GM12878 (cell line): ENCODE measurements at regions not wholly inside any gene's neighbourhood (a gene's known extent, or its start where the extent isn't known, plus 50 kb on each side); places are given as distances from the start of the nearest gene placed in this dataset.

Experiments
- ATAC-seq: fragments of 200-7000 bp; cut with Tn5 transposase; 3 replicates; pipeline ENCODE4 v1.9.1; 2020; ENCODE audit warnings: mild to moderate bottlenecking, moderate library complexity
- BruUV-seq: library from RNA; stranded (reverse); fragments of 400-500 nt; replicated peaks from 2 replicates; lab custom pipeline; 2021; lab: Mats Ljungman, UMichigan
- CTCF ChIA-PET: fragments of 300-600 bp; sonication (Branson Sonifier 250); formaldehyde crosslinking; extraction: SDS; loops from one replicate; lab custom pipeline; 2021; ENCODE audit warnings: inconsistent platforms; lab: Yijun Ruan, JAX
- POLR2A ChIA-PET: fragments of 350-600 bp; formaldehyde crosslinking; extraction: SDS; loops from one replicate; lab custom pipeline; 2021; ENCODE audit warnings: inconsistent platforms; lab: Charles Lee
- RAD21 ChIA-PET: fragments of 300-600 bp; sonication (Branson Sonifier 250); formaldehyde crosslinking; loops from one replicate; lab custom pipeline; 2023; ENCODE audit warnings: antibody characterized with exemption; ENCODE audit not compliant: unreplicated experiment; lab: Charles Lee
- SMC1A ChIA-PET: fragments of 300-600 bp; sonication (Branson Sonifier 250); formaldehyde crosslinking; loops from one replicate; lab custom pipeline; 2023; ENCODE audit not compliant: unreplicated experiment, uncharacterized antibody; lab: Charles Lee
- DNase-seq: peaks from one replicate; pipeline ENCODE4 v3.0.0-alpha.2; 2011; ENCODE audit warnings: low read depth, low spot score
- FAIRE-seq: peaks from 3 replicates; lab custom pipeline; 2011; peaks lifted over from hg19 to GRCh38; lab: Jason Lieb, UNC
- H2AFZ ChIP-seq: 2 replicates; pipeline ENCODE4 v1.6.0; 2011; ENCODE audit warnings: low read depth, low read length, control low read depth; ENCODE audit not compliant: control insufficient read depth
- H3K27ac ChIP-seq: 2 replicates; pipeline ENCODE4 v1.5.1; 2011; ENCODE audit warnings: control low read depth; ENCODE audit not compliant: control insufficient read depth, insufficient read depth
- H3K27me3 ChIP-seq, 2 experiments: replicated peaks in 1 of 2; 2 replicates each; pipeline versions ENCODE4 v1.6.0 to v1.6.1; 2011; ENCODE audit warnings: low read length in 1 of 2; ENCODE audit not compliant: control insufficient read depth in 2 of 2, insufficient read depth in 2 of 2
- H3K36me3 ChIP-seq, 2 experiments: 2 replicates each; pipeline ENCODE4 v1.5.1; 2011; ENCODE audit warnings: low read length in 1 of 2; ENCODE audit not compliant: control insufficient read depth in 2 of 2, insufficient read depth in 2 of 2
- H3K4me1 ChIP-seq: 2 replicates; pipeline ENCODE4 v1.6.1; 2011; ENCODE audit warnings: mild to moderate bottlenecking, low read length, moderate library complexity, mixed read lengths; ENCODE audit not compliant: control insufficient read depth, insufficient read depth
- H3K4me2 ChIP-seq: 2 replicates; pipeline ENCODE4 v1.6.0; 2011; ENCODE audit warnings: control low read depth; ENCODE audit not compliant: control insufficient read depth, insufficient read depth
- H3K4me3 ChIP-seq: fragments of 200-600 bp; sonication (generic); 2 replicates; pipeline ENCODE4 v1.5.1; 2016
- H3K79me2 ChIP-seq: 2 replicates; pipeline ENCODE4 v1.6.0; 2011; ENCODE audit warnings: low read length; ENCODE audit not compliant: control insufficient read depth, insufficient read depth
- H3K9ac ChIP-seq: 2 replicates; pipeline ENCODE4 v1.8.0; 2011; ENCODE audit warnings: low read length, control low read depth, mixed read lengths; ENCODE audit not compliant: control insufficient read depth, insufficient read depth
- H3K9me3 ChIP-seq: replicated peaks from 3 replicates; pipeline ENCODE4 v1.5.1; 2011; ENCODE audit warnings: mild to moderate bottlenecking, low read length; ENCODE audit not compliant: control insufficient read depth, insufficient read depth
- H4K20me1 ChIP-seq: 2 replicates; pipeline ENCODE4 v1.6.0; 2011; ENCODE audit not compliant: control insufficient read depth, insufficient read depth
- ATF7 ChIP-seq: fragments of 450-650 bp; IDR thresholded peaks from 2 replicates; pipeline ENCODE4 v1.6.1; 2016; ENCODE audit warnings: low read depth, mild to moderate bottlenecking
- BACH1 ChIP-seq: fragments of 450-650 bp; IDR thresholded peaks from 2 replicates; pipeline ENCODE4 v1.6.1; 2017; ENCODE audit warnings: mild to moderate bottlenecking, borderline replicate concordance
- BCLAF1 ChIP-seq: fragments of 450-650 bp; IDR thresholded peaks from 2 replicates; pipeline ENCODE4 v1.6.1; 2017; ENCODE audit warnings: antibody characterized with exemption, mild to moderate bottlenecking, moderate library complexity
- CTCF ChIP-seq, 3 experiments: IDR thresholded peaks in 2 of 3; conservative IDR thresholded peaks in 1 of 3; 2 replicates each; pipeline ENCODE4 v1.5.1; 2011; ENCODE audit warnings: low read depth in 3 of 3, low read length in 3 of 3, mild to moderate bottlenecking in 3 of 3, control low read depth in 2 of 3, moderate library complexity in 2 of 3, inconsistent platforms in 1 of 3, mixed read lengths in 1 of 3; ENCODE audit not compliant: control insufficient read depth in 2 of 3, insufficient read depth in 1 of 3; ENCODE audit errors: extremely low read depth in 1 of 3
- FOXM1 ChIP-seq: IDR thresholded peaks from 2 replicates; pipeline ENCODE4 v1.6.1; 2012; ENCODE audit warnings: low read depth, mild to moderate bottlenecking, inconsistent platforms, low read length, moderate library complexity
- HDAC6 ChIP-seq: fragments of 200-600 bp; sonication (generic); IDR thresholded peaks from one replicate; pipeline ENCODE4 v1.8.0; 2017; ENCODE audit warnings: antibody characterized with exemption; ENCODE audit not compliant: unreplicated experiment
- HDGF ChIP-seq: fragments of 450-650 bp; IDR thresholded peaks from 2 replicates; pipeline ENCODE4 v1.6.1; 2016; ENCODE audit warnings: antibody characterized with exemption
- IKZF2 ChIP-seq, 2 experiments: fragments of 450-650 bp; IDR thresholded peaks; 2 replicates each; pipeline ENCODE4 v1.6.1; 2017; ENCODE audit warnings: mild to moderate bottlenecking in 2 of 2, moderate library complexity in 2 of 2
- IRF3 ChIP-seq: fragments of 450-650 bp; IDR thresholded peaks from 2 replicates; pipeline ENCODE4 v1.6.1; 2014; ENCODE audit warnings: mild to moderate bottlenecking
- MEF2A ChIP-seq: IDR thresholded peaks from 2 replicates; pipeline ENCODE4 v1.6.1; 2011; ENCODE audit warnings: low read depth, mild to moderate bottlenecking, low read length, moderate library complexity; ENCODE audit not compliant: insufficient read depth
- NFYA ChIP-seq: IDR thresholded peaks from 2 replicates; pipeline ENCODE4 v1.6.1; 2011; ENCODE audit warnings: low read depth, mild to moderate bottlenecking, low read length, improper control_type of control experiment, borderline replicate concordance
- NR2C2 ChIP-seq: IDR thresholded peaks from 2 replicates; pipeline ENCODE4 v1.6.1; 2011; ENCODE audit warnings: borderline replicate concordance, low read depth; ENCODE audit not compliant: control insufficient read depth, insufficient read length
- RUNX3 ChIP-seq: IDR thresholded peaks from 2 replicates; pipeline ENCODE4 v1.6.1; 2012; ENCODE audit warnings: low read length, inconsistent platforms
- SKIL ChIP-seq: fragments of 450-650 bp; IDR thresholded peaks from 2 replicates; pipeline ENCODE4 v1.6.1; 2017; ENCODE audit warnings: mild to moderate bottlenecking, low read depth, inconsistent platforms; ENCODE audit not compliant: poor library complexity, severe bottlenecking
- SRF ChIP-seq, 2 experiments: IDR thresholded peaks; 2 replicates each; pipeline ENCODE4 v1.6.1; 2011; ENCODE audit warnings: low read depth in 2 of 2, low read length in 2 of 2, mild to moderate bottlenecking in 1 of 2, moderate library complexity in 1 of 2
- ZBTB33 ChIP-seq: fragments of 450-650 bp; IDR thresholded peaks from 2 replicates; pipeline ENCODE4 v1.6.1; 2017; ENCODE audit warnings: mild to moderate bottlenecking
- WGBS: methylation state at CpG from one replicate; pipeline ENCODE4 v1.1.6; 2016; ENCODE audit warnings: low lambda C conversion rate; ENCODE audit not compliant: insufficient replicate concordance, insufficient coverage; ENCODE audit errors: missing lambda C conversion rate; 5-methylcytosine and 5-hydroxymethylcytosine counted together
- in situ Hi-C: fragments of 300-500 bp; cut with MboI; formaldehyde crosslinking; loops from 9 replicates; pipeline ENCODE4 v1.14.3; 2018; ENCODE audit warnings: mixed read lengths
- intact Hi-C: fragments of 100-400 bp; cut with micrococcal nuclease; formaldehyde crosslinking; loops from one replicate; pipeline ENCODE4 v1.14.2; 2022; ENCODE audit not compliant: unreplicated experiment

- ChIA-PET SMC1A (no interaction called here), POLR2A (no interaction called here), RAD21 (no interaction called here), CTCF (no interaction called here)
- Histone ChIP-seq H3K4me2 (no peak overlapping the region), H3K9me3 (no peaks in the 10 kb centered on the region), H3K4me3 (no peak overlapping the region), H3K36me3 (no peaks in the 10 kb centered on the region), H3K27ac (no peak overlapping the region), H3K9ac (no peak overlapping the region), H3K79me2 (no peaks in the 10 kb centered on the region), H3K27me3 (no peaks in the 10 kb centered on the region), H2AFZ (no peak overlapping the region), H4K20me1 (no peaks in the 10 kb centered on the region), H3K4me1 (no peaks in the 10 kb centered on the region)
- intact Hi-C loops: no loop called here
- in situ Hi-C loops: no loop called here
- peak; percentile 49 for FAIRE-seq
- ATAC-seq: no peak
- DNase-seq: no peak
- WGBS: 0% methylated on average over 1 of the region's 1 CpG
- BruUV-seq: no TSS peak
- TF ChIP-seq IRF3: no peak
- TF ChIP-seq ATF7: no peak
- TF ChIP-seq NR2C2: no peak
- TF ChIP-seq SRF (IDR thresholded peaks at IDR 0.05; ENCODE audit: low read depth in 2 of 2, low read length in 2 of 2): no peak
- TF ChIP-seq BCLAF1: no peak
- TF ChIP-seq NFYA: no peak
- TF ChIP-seq FOXM1: no peak
- TF ChIP-seq RUNX3: no peak
- no peak for TF ChIP-seq CTCF (IDR thresholded peaks at IDR 0.05 in 2 of 3, conservative IDR thresholded peaks at IDR 0.05 in 1 of 3; ENCODE audit: control insufficient read depth in 2 of 3, extremely low read depth in 1 of 3, insufficient read depth in 1 of 3, low read depth in 3 of 3, low read length in 3 of 3)
- no peak for TF ChIP-seq BACH1
- no peak for TF ChIP-seq HDGF
- no peak for TF ChIP-seq HDAC6
- no peak for TF ChIP-seq MEF2A
- TF ChIP-seq SKIL: no peak
- no peak for TF ChIP-seq IKZF2 (IDR thresholded peaks at IDR 0.05)
- TF ChIP-seq ZBTB33: no peak
These were observed 652.1 kb upstream of the CHORDC1 start for GRCh38 chr11:90874986-90875385.
